ENCODE measurements at regions not wholly inside any gene's neighbourhood (a gene's known extent, or its start where the extent isn't known, plus 50 kb on each side); places are given as distances from the start of the nearest gene placed in this dataset.

GRCh38 chr13:74770361-74770760 is 636.2 kb upstream of the KLF12 start:
- H3K4me1 Mint-ChIP-seq (ENCODE audit: low read depth) = no peaks in the 10 kb centered on the region
- ATAC-seq (ENCODE audit: poor library complexity) (no peak), DNase-seq (no peak)
- POLR2A ChIA-PET = no interaction called here
- intact Hi-C loops (cut with DNase I, micrococcal nuclease) = no loop called here
- no peaks in the 10 kb centered on the region for H3K36me3 Mint-ChIP-seq (ENCODE audit: low read depth)
- Histone ChIP-seq H3K4me1 (ENCODE audit: insufficient read depth, low read length) (no peaks in the 10 kb centered on the region), H3K27ac (ENCODE audit: low read depth in 1 of 2, low read length in 2 of 2) (no peak overlapping the region), H3K27me3 (ENCODE audit: control insufficient read depth in 1 of 2, insufficient read depth in 2 of 2, low read length in 2 of 2) (peaks cover 0 to 5% of the 10 kb centered on the region in 2 experiments), H3K4me3 (ENCODE audit: low read length) (no peak overlapping the region), H3K9me3 (ENCODE audit: control insufficient read depth in 1 of 2, insufficient read depth in 1 of 2, low read length in 2 of 2) (no peaks in the 10 kb centered on the region), H3K36me3 (ENCODE audit: insufficient read depth, low read length) (no peaks in the 10 kb centered on the region)
- TF ChIP-seq CTCF (IDR thresholded peaks at IDR 0.05) = no peak
- no peaks in the 10 kb centered on the region for H3K9me3 Mint-ChIP-seq
- CTCF ChIA-PET = no interaction called here
- no peak overlapping the region for H3K4me3 Mint-ChIP-seq
- H3K27me3 Mint-ChIP-seq = peaks cover 10% of the 10 kb centered on the region
- H3K27ac Mint-ChIP-seq = no peak overlapping the region

- Mint-ChIP-seq H3K4me1 (ENCODE audit: low read depth) (no peaks in the 10 kb centered on the region), H3K27me3 (peaks cover 7% of the 10 kb centered on the region), H3K36me3 (ENCODE audit: low read depth) (no peaks in the 10 kb centered on the region), H3K9me3 (no peaks in the 10 kb centered on the region), H3K4me3 (no peak overlapping the region), H3K27ac (no peak overlapping the region)
- H3K27ac ChIP-seq (ENCODE audit: low read depth in 1 of 2, low read length in 2 of 2) = no peak overlapping the region
- no peaks in the 10 kb centered on the region for H3K4me1 ChIP-seq (ENCODE audit: insufficient read depth, low read length)
- H3K9me3 ChIP-seq (ENCODE audit: control insufficient read depth in 1 of 2, insufficient read depth in 1 of 2, low read length in 2 of 2) = no peaks in the 10 kb centered on the region
- no peaks in the 10 kb centered on the region for H3K36me3 ChIP-seq (ENCODE audit: insufficient read depth, low read length)
- intact Hi-C loops (cut with DNase I, micrococcal nuclease) = no loop called here
- CTCF ChIA-PET = no interaction called here
- no peak overlapping the region for H3K4me3 ChIP-seq (ENCODE audit: low read length)
- POLR2A ChIA-PET = no interaction called here
- ATAC-seq (ENCODE audit: poor library complexity) (no peak), DNase-seq (no peak)
- TF ChIP-seq CTCF (IDR thresholded peaks at IDR 0.05) = no peak
- peaks cover 0 to 5% of the 10 kb centered on the region in 2 experiments for H3K27me3 ChIP-seq (ENCODE audit: control insufficient read depth in 1 of 2, insufficient read depth in 2 of 2, low read length in 2 of 2)
Measured at GRCh38 chr13:74769333-74769732, 635.1 kb upstream of the KLF12 start.

GRCh38 chr13:74768521-74769085 is 634.4 kb upstream of the KLF12 start:
- Histone ChIP-seq H3K9me3 (ENCODE audit: control insufficient read depth in 1 of 2, insufficient read depth in 1 of 2, low read length in 2 of 2) (no peaks in the 10 kb centered on the region), H3K36me3 (ENCODE audit: insufficient read depth, low read length) (no peaks in the 10 kb centered on the region), H3K4me3 (ENCODE audit: low read length) (no peak overlapping the region), H3K4me1 (ENCODE audit: insufficient read depth, low read length) (no peaks in the 10 kb centered on the region), H3K27ac (ENCODE audit: low read depth in 1 of 2, low read length in 2 of 2) (no peak overlapping the region), H3K27me3 (ENCODE audit: control insufficient read depth in 1 of 2, insufficient read depth in 2 of 2, low read length in 2 of 2) (peaks cover 0 to 2% of the 10 kb centered on the region in 2 experiments)
- ATAC-seq (ENCODE audit: poor library complexity) = no peak
- ChIA-PET CTCF (no interaction called here), POLR2A (no interaction called here)
- no peak for TF ChIP-seq CTCF (IDR thresholded peaks at IDR 0.05)
- peaks cover 5% of the 10 kb centered on the region for H3K27me3 Mint-ChIP-seq
- intact Hi-C loops (cut with DNase I, micrococcal nuclease) = no loop called here
- no peaks in the 10 kb centered on the region for H3K4me1 Mint-ChIP-seq (ENCODE audit: low read depth)
- DNase-seq = no peak
- H3K4me3 Mint-ChIP-seq = no peak overlapping the region
- no peak overlapping the region for H3K27ac Mint-ChIP-seq
- no peaks in the 10 kb centered on the region for H3K9me3 Mint-ChIP-seq
- H3K36me3 Mint-ChIP-seq (ENCODE audit: low read depth) = no peaks in the 10 kb centered on the region
